OCI-LY7 (cell line): ENCODE measurements at regions not wholly inside any gene's neighbourhood (a gene's known extent, or its start where the extent isn't known, plus 50 kb on each side); places are given as distances from the start of the nearest gene placed in this dataset.

ENCODE experiments used
- EZH2phosphoT487 ChIP-seq: fragments of 200-600 bp; sonication (generic); IDR thresholded peaks from 2 replicates; pipeline ENCODE4 v1.6.1; 2018; ENCODE audit warnings: low read depth, borderline replicate concordance, mild to moderate bottlenecking, mixed run types, antibody characterized with exemption, low read length, moderate library complexity, mixed read lengths
- TF ChIP-seq, protein P1 (sequence below): fragments of 200-600 bp; sonication (generic); conservative IDR thresholded peaks from 2 replicates; pipeline ENCODE4 v1.5.1; 2014; ENCODE audit warnings: mild to moderate bottlenecking, antibody characterized with exemption, low read length, moderate library complexity, mixed read lengths

DNA sequence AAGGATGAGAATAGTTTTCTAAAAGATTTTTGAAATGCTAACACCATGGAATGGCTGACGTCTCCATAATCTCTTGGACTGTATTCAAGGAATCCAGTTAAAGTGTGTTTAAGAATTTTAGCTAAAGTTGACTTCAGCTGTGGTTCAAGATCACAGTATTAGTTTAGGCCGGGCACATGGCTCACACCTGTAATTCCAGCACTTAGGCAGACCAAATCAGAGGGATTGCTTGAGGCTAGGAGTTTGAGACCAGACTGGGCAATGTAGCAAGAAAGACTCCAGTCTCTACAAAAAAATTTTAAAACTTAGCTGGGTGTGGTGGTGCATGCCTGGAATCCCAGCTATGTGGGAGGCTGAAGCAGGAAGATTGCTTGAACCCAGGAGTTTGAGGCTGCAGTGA, 68.2 kb downstream of the RFPL4B start:
- TF ChIP-seq, protein P1, sequence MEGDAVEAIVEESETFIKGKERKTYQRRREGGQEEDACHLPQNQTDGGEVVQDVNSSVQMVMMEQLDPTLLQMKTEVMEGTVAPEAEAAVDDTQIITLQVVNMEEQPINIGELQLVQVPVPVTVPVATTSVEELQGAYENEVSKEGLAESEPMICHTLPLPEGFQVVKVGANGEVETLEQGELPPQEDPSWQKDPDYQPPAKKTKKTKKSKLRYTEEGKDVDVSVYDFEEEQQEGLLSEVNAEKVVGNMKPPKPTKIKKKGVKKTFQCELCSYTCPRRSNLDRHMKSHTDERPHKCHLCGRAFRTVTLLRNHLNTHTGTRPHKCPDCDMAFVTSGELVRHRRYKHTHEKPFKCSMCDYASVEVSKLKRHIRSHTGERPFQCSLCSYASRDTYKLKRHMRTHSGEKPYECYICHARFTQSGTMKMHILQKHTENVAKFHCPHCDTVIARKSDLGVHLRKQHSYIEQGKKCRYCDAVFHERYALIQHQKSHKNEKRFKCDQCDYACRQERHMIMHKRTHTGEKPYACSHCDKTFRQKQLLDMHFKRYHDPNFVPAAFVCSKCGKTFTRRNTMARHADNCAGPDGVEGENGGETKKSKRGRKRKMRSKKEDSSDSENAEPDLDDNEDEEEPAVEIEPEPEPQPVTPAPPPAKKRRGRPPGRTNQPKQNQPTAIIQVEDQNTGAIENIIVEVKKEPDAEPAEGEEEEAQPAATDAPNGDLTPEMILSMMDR = no peak
- TF ChIP-seq EZH2phosphoT487 = no peak
